Breast epithelium (tissue), 4 donors: ENCODE measurements at regions not wholly inside any gene's neighbourhood (a gene's known extent, or its start where the extent isn't known, plus 50 kb on each side); places are given as distances from the start of the nearest gene placed in this dataset.

Source experiments
- DNase-seq, 2 donors: peaks; one replicate each; pipeline ENCODE4 v3.0.0-alpha.2; 2019; ENCODE audit warnings: low spot score in 2 of 2
- H3K27ac ChIP-seq, 2 donors: fragments of 200-600 bp; sonication (generic) in 1 of 2; one replicate each; pipeline ENCODE4 v1.5.1; 2016 to 2019; ENCODE audit warnings: mild to moderate bottlenecking in 1 of 2
- H3K27me3 ChIP-seq, 2 donors: fragments of 200-600 bp; sonication (generic) in 1 of 2; one replicate each; pipeline versions ENCODE4 v1.5.1 to v1.6.0; 2017 to 2019; ENCODE audit warnings: control low read depth in 1 of 2, mild to moderate bottlenecking in 1 of 2
- H3K36me3 ChIP-seq: fragments of 200-600 bp; one replicate; pipeline ENCODE4 v1.5.1; 2019
- H3K4me1 ChIP-seq, 2 donors: fragments of 200-600 bp; sonication (generic); one replicate each; pipeline ENCODE4 v1.5.1; 2016 to 2019; ENCODE audit warnings: control low read depth in 1 of 2
- H3K4me3 ChIP-seq, 3 donors: fragments of 200-600 bp; sonication (generic); 1 replicate in 2 of 3; 2 replicates in 1 of 3; pipeline ENCODE4 v1.5.1; 2016 to 2019; ENCODE audit warnings: mild to moderate bottlenecking in 3 of 3, moderate library complexity in 2 of 3
- H3K9me3 ChIP-seq, 2 donors: fragments of 200-600 bp; sonication (generic) in 1 of 2; one replicate each; pipeline ENCODE4 v1.5.1; 2016 to 2019; ENCODE audit warnings: control low read depth in 1 of 2
- CTCF ChIP-seq, 3 donors: fragments of 450-650 bp; IDR thresholded peaks; one replicate each; pipeline ENCODE4 v1.5.1; 2016 to 2017; ENCODE audit warnings: antibody characterized with exemption in 3 of 3, mild to moderate bottlenecking in 3 of 3, moderate library complexity in 3 of 3
- POLR2A ChIP-seq: fragments of 450-650 bp; IDR thresholded peaks from one replicate; pipeline ENCODE4 v1.6.1; 2016; ENCODE audit warnings: antibody characterized with exemption, mild to moderate bottlenecking, moderate library complexity
- POLR2AphosphoS5 ChIP-seq, 3 donors: sonication (generic); formaldehyde crosslinking; IDR thresholded peaks; one replicate each; pipeline ENCODE4 v1.6.1; 2017; ENCODE audit warnings: antibody characterized with exemption in 3 of 3
- intact Hi-C: fragments of 100-400 bp; cut with DNase I; formaldehyde crosslinking; loops from one replicate; pipeline ENCODE4 v1.15.1; 2023; ENCODE audit warnings: low total_unique reads

GRCh38 chr4:23040539-23040938, 347.8 kb downstream of the GBA3 start:
- Histone ChIP-seq H3K9me3 (no peaks in the 10 kb centered on the region), H3K36me3 (no peaks in the 10 kb centered on the region), H3K4me3 (no peak overlapping the region), H3K27ac (no peak overlapping the region), H3K4me1 (no peaks in the 10 kb centered on the region), H3K27me3 (no peaks in the 10 kb centered on the region)
- TF ChIP-seq CTCF (IDR thresholded peaks at IDR 0.05) (no peak), POLR2AphosphoS5 (IDR thresholded peaks at IDR 0.05) (no peak), POLR2A (no peak)
- intact Hi-C loops = no loop called here
- no peak for DNase-seq

GRCh38 chr4:23039818-23040217, 347.1 kb downstream of the GBA3 start:
- H3K27me3 ChIP-seq = no peaks in the 10 kb centered on the region
- H3K4me3 ChIP-seq = no peak overlapping the region
- intact Hi-C loops = no loop called here
- H3K27ac ChIP-seq = no peak overlapping the region
- no peaks in the 10 kb centered on the region for H3K9me3 ChIP-seq
- no peak for DNase-seq
- no peaks in the 10 kb centered on the region for H3K4me1 ChIP-seq
- no peaks in the 10 kb centered on the region for H3K36me3 ChIP-seq
- TF ChIP-seq CTCF (IDR thresholded peaks at IDR 0.05) (no peak), POLR2AphosphoS5 (IDR thresholded peaks at IDR 0.05) (no peak), POLR2A (no peak)

- no peak for TF ChIP-seq POLR2A
- no peak for TF ChIP-seq CTCF (IDR thresholded peaks at IDR 0.05)
- no peak for TF ChIP-seq POLR2AphosphoS5 (IDR thresholded peaks at IDR 0.05)
- no peaks in the 10 kb centered on the region for H3K27me3 ChIP-seq
- no peaks in the 10 kb centered on the region for H3K36me3 ChIP-seq
- H3K4me3 ChIP-seq = no peak overlapping the region
- DNase-seq = no peak
- intact Hi-C loops = no loop called here
- no peaks in the 10 kb centered on the region for H3K9me3 ChIP-seq
- no peaks in the 10 kb centered on the region for H3K4me1 ChIP-seq
- no peak overlapping the region for H3K27ac ChIP-seq
Measured at GRCh38 chr4:23038626-23039491, 346.1 kb downstream of the GBA3 start.

- intact Hi-C loops = no loop called here
- Histone ChIP-seq H3K27ac (no peak overlapping the region), H3K27me3 (no peaks in the 10 kb centered on the region), H3K9me3 (no peaks in the 10 kb centered on the region), H3K4me1 (no peaks in the 10 kb centered on the region), H3K36me3 (no peaks in the 10 kb centered on the region), H3K4me3 (no peak overlapping the region)
- DNase-seq = no peak
- TF ChIP-seq POLR2AphosphoS5 (IDR thresholded peaks at IDR 0.05) (no peak), CTCF (IDR thresholded peaks at IDR 0.05) (no peak), POLR2A (no peak)
Measured at GRCh38 chr4:23036921-23037495, 344.3 kb downstream of the GBA3 start.

- Histone ChIP-seq H3K9me3 (no peaks in the 10 kb centered on the region), H3K4me3 (no peak overlapping the region), H3K36me3 (no peaks in the 10 kb centered on the region), H3K27ac (no peak overlapping the region), H3K27me3 (no peaks in the 10 kb centered on the region), H3K4me1 (no peaks in the 10 kb centered on the region)
- no peak for TF ChIP-seq CTCF (IDR thresholded peaks at IDR 0.05)
- TF ChIP-seq POLR2AphosphoS5 (IDR thresholded peaks at IDR 0.05) = no peak
- no peak for TF ChIP-seq POLR2A
- intact Hi-C loops = no loop called here
- DNase-seq = no peak
Measured at GRCh38 chr4:23036503-23036902, 343.8 kb downstream of the GBA3 start.
